ENCODE measurements at regions not wholly inside any gene's neighbourhood (a gene's known extent, or its start where the extent isn't known, plus 50 kb on each side); places are given as distances from the start of the nearest gene placed in this dataset.

GRCh38 chr9:97763874-97764273, 66.7 kb upstream of the XPA start:
- no peak overlapping the region for H3K4me3 ChIP-seq (ENCODE audit: low read depth, low read length)
- no peak for TF ChIP-seq CTCF (IDR thresholded peaks at IDR 0.05; ENCODE audit: insufficient read depth, low read length)
- DNase-seq (ENCODE audit: low read depth): no peak

GRCh38 chr9:97766092-97766491, 69.0 kb upstream of the XPA start:
- no peak for TF ChIP-seq CTCF (IDR thresholded peaks at IDR 0.05; ENCODE audit: insufficient read depth, low read length)
- H3K4me3 ChIP-seq (ENCODE audit: low read depth, low read length): no peak overlapping the region
- no peak for DNase-seq (ENCODE audit: low read depth)

- DNase-seq (ENCODE audit: low read depth): no peak
- H3K4me3 ChIP-seq (ENCODE audit: low read depth, low read length): no peak overlapping the region
- TF ChIP-seq CTCF (IDR thresholded peaks at IDR 0.05; ENCODE audit: insufficient read depth, low read length): no peak
These were observed 69.5 kb upstream of the XPA start for GRCh38 chr9:97766610-97767009.

GRCh38 chr9:97767891-97768290, 70.8 kb upstream of the XPA start:
- DNase-seq (ENCODE audit: low read depth): no peak
- no peak overlapping the region for H3K4me3 ChIP-seq (ENCODE audit: low read depth, low read length)

GRCh38 chr9:97768746-97769145, 71.6 kb upstream of the XPA start:
- H3K4me3 ChIP-seq (ENCODE audit: low read depth, low read length): no peak overlapping the region
- no peak for TF ChIP-seq CTCF (IDR thresholded peaks at IDR 0.05; ENCODE audit: insufficient read depth, low read length)
- DNase-seq (ENCODE audit: low read depth): peak; percentile 59

More at GRCh38 chr9:97767891-97768290, 70.8 kb upstream of the XPA start:
- no peak for TF ChIP-seq CTCF (IDR thresholded peaks at IDR 0.05; ENCODE audit: insufficient read depth, low read length)

GRCh38 chr9:97769208-97769607, 72.1 kb upstream of the XPA start:
- DNase-seq (ENCODE audit: low read depth): no peak
- H3K4me3 ChIP-seq (ENCODE audit: low read depth, low read length): no peak overlapping the region
- TF ChIP-seq CTCF (IDR thresholded peaks at IDR 0.05; ENCODE audit: insufficient read depth, low read length): no peak

GRCh38 chr9:97770808-97771372, 73.8 kb upstream of the XPA start:
- DNase-seq (ENCODE audit: low read depth): no peak
- H3K4me3 ChIP-seq (ENCODE audit: low read depth, low read length): no peak overlapping the region
- no peak for TF ChIP-seq CTCF (IDR thresholded peaks at IDR 0.05; ENCODE audit: insufficient read depth, low read length)

Measured in fibroblast of the aortic adventitia (primary cell).